SK-N-SH (cell line): ENCODE measurements at regions not wholly inside any gene's neighbourhood (a gene's known extent, or its start where the extent isn't known, plus 50 kb on each side); places are given as distances from the start of the nearest gene placed in this dataset.

ENCODE experiments used
- CTCF ChIA-PET: fragments of 300-600, 350-600 bp; formaldehyde crosslinking; extraction: SDS; loops from one replicate; lab custom pipeline; 2021; lab: Yijun Ruan, JAX
- POLR2A ChIA-PET: fragments of 350-600 bp; sonication (Branson Sonifier 250); formaldehyde crosslinking; extraction: SDS; loops from one replicate; lab custom pipeline; 2020; ENCODE audit warnings: antibody characterized with exemption, inconsistent platforms; lab: Yijun Ruan, JAX
- DNase-seq: peaks from one replicate; pipeline ENCODE4 v3.0.0; 2012
- H2AFZ ChIP-seq: fragments of 200-600 bp; sonication (generic); 2 replicates; pipeline ENCODE4 v1.8.1; 2016; ENCODE audit warnings: antibody characterized with exemption, mild to moderate bottlenecking, low read depth
- H3F3A ChIP-seq: fragments of 200-600 bp; sonication (generic); replicated peaks from 2 replicates; pipeline ENCODE3; 2016; ENCODE audit warnings: antibody characterized with exemption, mild to moderate bottlenecking; ENCODE audit not compliant: insufficient read depth
- H3K27ac ChIP-seq, 2 experiments: fragments of 200-500 bp in 1 of 2; fragments of 200-600 bp in 1 of 2; sonication (Bioruptor generic) in 1 of 2; sonication (generic), shearing (Covaris generic) in 1 of 2; 2 replicates each; pipeline versions ENCODE4 v1.5.1 to v1.6.1; 2014 to 2016; ENCODE audit warnings: low read depth in 2 of 2, inconsistent platforms in 1 of 2, low read length in 1 of 2, mild to moderate bottlenecking in 1 of 2, mixed read lengths in 1 of 2
- H3K27me3 ChIP-seq: fragments of 200-600 bp; sonication (generic), shearing (Covaris generic); 2 replicates; pipeline ENCODE4 v1.6.1; 2016; ENCODE audit warnings: mixed run types; ENCODE audit not compliant: insufficient read depth
- H3K36me3 ChIP-seq, 2 experiments: fragments of 200-500 bp in 1 of 2; fragments of 200-600 bp in 1 of 2; sonication (Bioruptor generic) in 1 of 2; sonication (generic) in 1 of 2; replicated peaks in 1 of 2; 2 replicates each; pipeline versions ENCODE3 to v1.5.1; 2014 to 2016; ENCODE audit warnings: low read length in 1 of 2, mild to moderate bottlenecking in 1 of 2; ENCODE audit not compliant: insufficient read depth in 2 of 2, control insufficient read depth in 1 of 2
- H3K4me1 ChIP-seq, 2 experiments: fragments of 200-500 bp in 1 of 2; fragments of 200-600 bp in 1 of 2; sonication (Bioruptor generic) in 1 of 2; sonication (generic), shearing (Covaris generic) in 1 of 2; 2 replicates each; pipeline versions ENCODE4 v1.5.1 to v1.6.1; 2014 to 2016; ENCODE audit warnings: low read depth in 1 of 2, low read length in 1 of 2, mixed run types in 1 of 2; ENCODE audit not compliant: insufficient read depth in 2 of 2, control insufficient read depth in 1 of 2
- H3K4me2 ChIP-seq: fragments of 200-600 bp; sonication (generic), shearing (Covaris generic); 2 replicates; pipeline ENCODE4 v1.6.1; 2017; ENCODE audit warnings: mixed run types
- H3K4me3 ChIP-seq, 2 experiments: fragments of 200-500 bp in 1 of 2; fragments of 200-600 bp in 1 of 2; sonication (Bioruptor generic) in 1 of 2; sonication (generic), shearing (Covaris generic) in 1 of 2; 2 replicates each; pipeline versions ENCODE4 v1.5.1 to v1.8.1; 2014 to 2016; ENCODE audit warnings: low read depth in 2 of 2, inconsistent platforms in 1 of 2, low read length in 1 of 2, mild to moderate bottlenecking in 1 of 2, mixed read lengths in 1 of 2, moderate library complexity in 1 of 2
- H3K79me2 ChIP-seq: fragments of 200-600 bp; sonication (generic); 2 replicates; pipeline ENCODE4 v1.8.1; 2017; ENCODE audit warnings: mild to moderate bottlenecking; ENCODE audit not compliant: insufficient read depth
- H3K9ac ChIP-seq: fragments of 200-600 bp; sonication (generic); 2 replicates; pipeline ENCODE4 v1.6.1; 2017; ENCODE audit warnings: mixed run types
- H3K9me2 ChIP-seq: fragments of 200-600 bp; sonication (generic); 2 replicates; pipeline ENCODE4 v1.6.1; 2017; ENCODE audit warnings: mixed run types
- H3K9me3 ChIP-seq: fragments of 200-600 bp; sonication (generic); 2 replicates; pipeline ENCODE4 v1.6.1; 2017; ENCODE audit warnings: mixed run types, mild to moderate bottlenecking, moderate library complexity
- H4K20me1 ChIP-seq: fragments of 200-600 bp; sonication (generic); 2 replicates; pipeline ENCODE4 v1.6.1; 2017; ENCODE audit warnings: mild to moderate bottlenecking, mixed run types; ENCODE audit not compliant: insufficient read depth
- ELF1 ChIP-seq: IDR thresholded peaks from 2 replicates; pipeline ENCODE4 v1.4.0; 2012
- FOXJ3 ChIP-seq: sonication (generic); formaldehyde crosslinking; IDR thresholded peaks from 2 replicates; pipeline ENCODE4 v1.5.1; 2020; ENCODE audit warnings: mild to moderate bottlenecking, missing genetic modification reagents
- GABPA ChIP-seq: IDR thresholded peaks from 2 replicates; pipeline ENCODE4 v1.4.0; 2012; ENCODE audit warnings: low read depth, mild to moderate bottlenecking
- JUND ChIP-seq: IDR thresholded peaks from 2 replicates; pipeline ENCODE4 v1.4.0; 2012
- MAX ChIP-seq: IDR thresholded peaks from 2 replicates; pipeline ENCODE4 v1.4.0; 2012; ENCODE audit warnings: low read depth
- MEF2A ChIP-seq: IDR thresholded peaks from 2 replicates; pipeline ENCODE4 v1.4.0; 2012; ENCODE audit warnings: low read depth, borderline replicate concordance
- NFIC ChIP-seq: IDR thresholded peaks from 2 replicates; pipeline ENCODE4 v1.4.0; 2012; ENCODE audit warnings: borderline replicate concordance
- RCOR1 ChIP-seq: fragments of 150-350 bp; IDR thresholded peaks from 2 replicates; pipeline ENCODE4 v1.6.1; 2017; ENCODE audit warnings: antibody characterized with exemption, low read length
- RFX5 ChIP-seq: IDR thresholded peaks from 2 replicates; pipeline ENCODE4 v1.6.1; 2012; ENCODE audit warnings: mild to moderate bottlenecking, improper control_type of control experiment, low read length
- SIN3A ChIP-seq: IDR thresholded peaks from 2 replicates; pipeline ENCODE4 v1.6.1; 2012; ENCODE audit warnings: low read depth, mild to moderate bottlenecking, low read length, moderate library complexity, borderline replicate concordance
- TAF1 ChIP-seq: IDR thresholded peaks from 2 replicates; pipeline ENCODE4 v1.6.1; 2012; ENCODE audit warnings: low read depth, mild to moderate bottlenecking, low read length, moderate library complexity, borderline replicate concordance
- TEAD4 ChIP-seq: IDR thresholded peaks from 2 replicates; pipeline ENCODE4 v1.4.0; 2012; ENCODE audit warnings: mild to moderate bottlenecking, borderline replicate concordance; ENCODE audit not compliant: insufficient read depth
- ZBTB33 ChIP-seq: IDR thresholded peaks from 2 replicates; pipeline ENCODE4 v1.4.0; 2012; ENCODE audit warnings: low read depth, borderline replicate concordance
- WGBS: methylation state at CpG from one replicate; pipeline ENCODE4 v1.1.6; 2017; ENCODE audit warnings: low lambda C conversion rate; 5-methylcytosine and 5-hydroxymethylcytosine counted together
- TF ChIP-seq, protein P1 (sequence below): IDR thresholded peaks from 2 replicates; pipeline ENCODE4 v1.4.0; 2012; ENCODE audit warnings: low read depth, borderline replicate concordance
- TF ChIP-seq, protein P2 (sequence below): fragments of 200-600 bp; sonication (generic); IDR thresholded peaks from 2 replicates; pipeline ENCODE4 v1.6.1; 2017; ENCODE audit warnings: antibody characterized with exemption, mild to moderate bottlenecking, moderate library complexity

DNA sequence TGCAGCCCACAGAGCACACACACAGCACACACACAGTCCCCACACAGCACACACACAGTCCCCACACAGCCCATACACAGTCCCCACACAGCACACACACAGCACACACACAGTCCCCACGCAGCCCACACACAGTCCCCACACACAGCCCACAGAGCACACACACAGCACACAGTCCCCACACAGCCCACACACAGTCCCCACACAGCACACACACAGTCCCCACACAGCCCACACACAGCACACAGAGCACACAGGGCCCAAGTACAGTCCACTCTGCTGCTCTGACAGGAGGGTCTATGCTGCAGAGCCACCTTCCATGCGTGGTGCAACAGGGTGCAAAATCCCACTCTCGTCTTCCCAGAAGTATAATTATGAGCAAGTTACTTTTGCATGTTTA lies 240.5 kb upstream of the SALL3 start:
- TF ChIP-seq ZBTB33 = no peak
- TF ChIP-seq FOXJ3 = no peak
- no peak for TF ChIP-seq SIN3A
- no peak for TF ChIP-seq RCOR1
- TF ChIP-seq TAF1 = no peak
- no peak for TF ChIP-seq NFIC
- no peak for TF ChIP-seq MEF2A
- TF ChIP-seq MAX = no peak
- TF ChIP-seq RFX5 = no peak
- TF ChIP-seq GABPA = no peak
- TF ChIP-seq JUND = no peak
- no peak for TF ChIP-seq ELF1
- TF ChIP-seq, protein P1, sequence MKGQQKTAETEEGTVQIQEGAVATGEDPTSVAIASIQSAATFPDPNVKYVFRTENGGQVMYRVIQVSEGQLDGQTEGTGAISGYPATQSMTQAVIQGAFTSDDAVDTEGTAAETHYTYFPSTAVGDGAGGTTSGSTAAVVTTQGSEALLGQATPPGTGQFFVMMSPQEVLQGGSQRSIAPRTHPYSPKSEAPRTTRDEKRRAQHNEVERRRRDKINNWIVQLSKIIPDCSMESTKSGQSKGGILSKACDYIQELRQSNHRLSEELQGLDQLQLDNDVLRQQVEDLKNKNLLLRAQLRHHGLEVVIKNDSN = no peak
- no peak for TF ChIP-seq TEAD4
- TF ChIP-seq, protein P2, sequence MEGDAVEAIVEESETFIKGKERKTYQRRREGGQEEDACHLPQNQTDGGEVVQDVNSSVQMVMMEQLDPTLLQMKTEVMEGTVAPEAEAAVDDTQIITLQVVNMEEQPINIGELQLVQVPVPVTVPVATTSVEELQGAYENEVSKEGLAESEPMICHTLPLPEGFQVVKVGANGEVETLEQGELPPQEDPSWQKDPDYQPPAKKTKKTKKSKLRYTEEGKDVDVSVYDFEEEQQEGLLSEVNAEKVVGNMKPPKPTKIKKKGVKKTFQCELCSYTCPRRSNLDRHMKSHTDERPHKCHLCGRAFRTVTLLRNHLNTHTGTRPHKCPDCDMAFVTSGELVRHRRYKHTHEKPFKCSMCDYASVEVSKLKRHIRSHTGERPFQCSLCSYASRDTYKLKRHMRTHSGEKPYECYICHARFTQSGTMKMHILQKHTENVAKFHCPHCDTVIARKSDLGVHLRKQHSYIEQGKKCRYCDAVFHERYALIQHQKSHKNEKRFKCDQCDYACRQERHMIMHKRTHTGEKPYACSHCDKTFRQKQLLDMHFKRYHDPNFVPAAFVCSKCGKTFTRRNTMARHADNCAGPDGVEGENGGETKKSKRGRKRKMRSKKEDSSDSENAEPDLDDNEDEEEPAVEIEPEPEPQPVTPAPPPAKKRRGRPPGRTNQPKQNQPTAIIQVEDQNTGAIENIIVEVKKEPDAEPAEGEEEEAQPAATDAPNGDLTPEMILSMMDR = no peak
- no peaks in the 10 kb centered on the region for H3K9me3 ChIP-seq
- DNase-seq = no peak
- H3K4me3 ChIP-seq = no peak overlapping the region
- ChIA-PET CTCF (no interaction called here), POLR2A (no interaction called here)
- H3K27ac ChIP-seq = no peak overlapping the region
- H2AFZ ChIP-seq = no peak overlapping the region
- no peak overlapping the region for H3K9ac ChIP-seq
- no peak overlapping the region for H3K4me2 ChIP-seq
- H3K27me3 ChIP-seq = peaks cover 17% of the 10 kb centered on the region
- no peaks in the 10 kb centered on the region for H3K9me2 ChIP-seq
- no peaks in the 10 kb centered on the region for H3K36me3 ChIP-seq
- no peaks in the 10 kb centered on the region for H3F3A ChIP-seq
- no peaks in the 10 kb centered on the region for H3K79me2 ChIP-seq
- no peaks in the 10 kb centered on the region for H4K20me1 ChIP-seq
- no peaks in the 10 kb centered on the region for H3K4me1 ChIP-seq
- 0% methylated on average over 1 of the region's 3 CpGs for WGBS
